AG04449 (cell line): ENCODE measurements at regions not wholly inside any gene's neighbourhood (a gene's known extent, or its start where the extent isn't known, plus 50 kb on each side); places are given as distances from the start of the nearest gene placed in this dataset.

Source experiments
- CTCF ChIA-PET: fragments of 350-600 bp; formaldehyde crosslinking; extraction: SDS; loops from one replicate; lab custom pipeline; 2021; ENCODE audit warnings: antibody characterized with exemption; lab: Yijun Ruan, JAX
- POLR2A ChIA-PET: fragments of 400-600, 350-600 bp; formaldehyde crosslinking; extraction: SDS; loops from one replicate; lab custom pipeline; 2020; ENCODE audit warnings: antibody characterized with exemption, inconsistent platforms; lab: Yijun Ruan, JAX
- DNase-seq: peaks from one replicate; pipeline ENCODE4 v3.0.0-alpha.2; 2010; ENCODE audit warnings: low read depth, low spot score
- H3K4me3 ChIP-seq: 2 replicates; pipeline ENCODE4 v1.5.1; 2011; ENCODE audit warnings: low read depth, mild to moderate bottlenecking, control low read depth, low read length
- TF ChIP-seq, protein P1 (sequence below): IDR thresholded peaks from one replicate; pipeline ENCODE4 v1.5.1; 2011; ENCODE audit warnings: mild to moderate bottlenecking, moderate library complexity, low read length, control low read depth, inconsistent platforms; ENCODE audit not compliant: insufficient read depth; ENCODE audit errors: missing control alignments

DNA sequence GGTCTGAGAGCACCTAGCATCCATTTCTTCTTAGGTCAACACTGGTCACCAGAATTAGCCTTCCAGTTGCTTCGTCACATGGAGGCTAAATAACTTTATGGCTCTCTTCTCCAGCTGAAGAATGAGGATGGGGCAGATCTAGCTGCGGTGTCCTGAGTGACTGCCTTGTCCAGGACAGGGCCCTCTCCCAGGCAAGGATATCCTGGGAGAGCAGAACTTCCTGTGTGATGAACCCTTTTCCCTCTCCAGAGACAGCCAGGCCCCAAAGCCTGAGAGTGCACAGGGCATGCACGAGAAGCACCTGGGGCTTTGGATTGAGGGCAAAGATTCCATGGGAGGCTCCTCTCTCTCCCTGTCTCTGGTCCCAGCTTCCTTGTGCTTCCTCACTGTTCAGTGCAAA lies 108.2 kb upstream of the MAMLD1 start:
- H3K4me3 ChIP-seq = no peak overlapping the region
- ChIA-PET POLR2A (no interaction called here), CTCF (interaction anchor here (1.2 kb wide), 1 partner anchor 88 kb away, joined by 3 read pairs; no protein-coding TSS in a partner anchor)
- TF ChIP-seq, protein P1, sequence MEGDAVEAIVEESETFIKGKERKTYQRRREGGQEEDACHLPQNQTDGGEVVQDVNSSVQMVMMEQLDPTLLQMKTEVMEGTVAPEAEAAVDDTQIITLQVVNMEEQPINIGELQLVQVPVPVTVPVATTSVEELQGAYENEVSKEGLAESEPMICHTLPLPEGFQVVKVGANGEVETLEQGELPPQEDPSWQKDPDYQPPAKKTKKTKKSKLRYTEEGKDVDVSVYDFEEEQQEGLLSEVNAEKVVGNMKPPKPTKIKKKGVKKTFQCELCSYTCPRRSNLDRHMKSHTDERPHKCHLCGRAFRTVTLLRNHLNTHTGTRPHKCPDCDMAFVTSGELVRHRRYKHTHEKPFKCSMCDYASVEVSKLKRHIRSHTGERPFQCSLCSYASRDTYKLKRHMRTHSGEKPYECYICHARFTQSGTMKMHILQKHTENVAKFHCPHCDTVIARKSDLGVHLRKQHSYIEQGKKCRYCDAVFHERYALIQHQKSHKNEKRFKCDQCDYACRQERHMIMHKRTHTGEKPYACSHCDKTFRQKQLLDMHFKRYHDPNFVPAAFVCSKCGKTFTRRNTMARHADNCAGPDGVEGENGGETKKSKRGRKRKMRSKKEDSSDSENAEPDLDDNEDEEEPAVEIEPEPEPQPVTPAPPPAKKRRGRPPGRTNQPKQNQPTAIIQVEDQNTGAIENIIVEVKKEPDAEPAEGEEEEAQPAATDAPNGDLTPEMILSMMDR = no peak
- DNase-seq = no peak

DNA sequence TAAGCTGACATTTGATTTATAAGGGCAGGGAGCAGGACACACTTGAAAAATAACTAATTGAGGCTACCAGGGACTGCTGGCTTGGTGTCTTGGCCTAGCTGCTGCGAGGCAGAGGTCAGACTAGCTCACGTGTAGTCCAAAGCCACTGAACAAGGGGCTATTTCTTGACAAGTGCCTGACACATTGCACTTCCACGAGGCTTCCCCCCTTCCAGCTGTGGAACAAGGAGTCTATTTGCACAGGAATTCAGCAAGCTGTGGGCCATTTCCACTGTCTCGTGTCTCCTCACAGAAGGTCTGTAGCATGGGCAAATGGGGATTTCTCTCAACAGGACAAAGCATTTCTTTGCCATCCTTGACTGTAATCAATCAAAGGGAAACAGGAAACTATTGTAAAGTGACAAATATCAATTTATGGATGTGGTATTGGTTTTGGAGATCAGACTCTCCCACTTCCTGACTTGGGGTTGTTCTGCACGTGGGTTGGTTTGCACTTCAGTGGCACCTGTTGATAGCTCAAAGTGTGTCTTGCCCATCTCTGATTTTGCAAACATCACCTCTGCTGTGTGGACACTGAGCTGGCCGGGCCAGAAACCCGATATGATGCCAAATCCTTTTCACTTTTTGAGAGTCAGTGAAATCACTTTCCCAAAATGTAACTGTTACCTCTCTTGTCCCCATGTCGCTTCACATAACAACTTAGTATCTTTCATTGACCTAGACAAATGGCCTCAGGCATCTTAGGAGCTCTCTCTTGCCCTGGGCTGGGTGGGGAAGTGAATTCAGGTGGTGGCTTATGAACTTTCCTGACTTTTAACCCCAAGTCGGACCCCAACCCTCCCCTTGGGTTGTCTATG lies 107.4 kb upstream of the MAMLD1 start:
- H3K4me3 ChIP-seq = no peak overlapping the region
- no peak for DNase-seq
- POLR2A ChIA-PET = no interaction called here
- CTCF ChIA-PET = no interaction called here
- TF ChIP-seq, protein P1 = no peak

GRCh38 chrX:150256297-150256650 lies 106.8 kb upstream of the MAMLD1 start:
- TF ChIP-seq, protein P1 = no peak
- no peak for DNase-seq
- ChIA-PET CTCF (no interaction called here), POLR2A (no interaction called here)
- no peak overlapping the region for H3K4me3 ChIP-seq

GRCh38 chrX:150257353-150258175 lies 105.6 kb upstream of the MAMLD1 start:
- CTCF ChIA-PET = no interaction called here
- no peak overlapping the region for H3K4me3 ChIP-seq
- TF ChIP-seq, protein P1 = no peak
- no peak for DNase-seq
- POLR2A ChIA-PET = no interaction called here

GRCh38 chrX:150258176-150258425 lies 105.0 kb upstream of the MAMLD1 start:
- CTCF ChIA-PET = no interaction called here
- TF ChIP-seq, protein P1 = no peak
- H3K4me3 ChIP-seq = no peak overlapping the region
- DNase-seq = no peak
- POLR2A ChIA-PET = no interaction called here

GRCh38 chrX:150258463-150259430 lies 104.4 kb upstream of the MAMLD1 start:
- POLR2A ChIA-PET = no interaction called here
- no peak for DNase-seq
- CTCF ChIA-PET = no interaction called here
- TF ChIP-seq, protein P1 = no peak
- no peak overlapping the region for H3K4me3 ChIP-seq
